Fibroblast of gingiva (primary cell): ENCODE measurements at regions not wholly inside any gene's neighbourhood (a gene's known extent, or its start where the extent isn't known, plus 50 kb on each side); places are given as distances from the start of the nearest gene placed in this dataset.

Source experiments
- DNase-seq: peaks from one replicate; pipeline ENCODE4 v3.0.0-alpha.2; 2011; ENCODE audit warnings: low read depth

- no peak for DNase-seq
These were observed 1485.9 kb downstream of the PLA2G4A start for GRCh38 chr1:188314557-188315137.

- no peak for DNase-seq
These were observed 1489.1 kb downstream of the PLA2G4A start for GRCh38 chr1:188317894-188318293.

- DNase-seq, result no peak
These were observed 1496.5 kb downstream of the PLA2G4A start for GRCh38 chr1:188325211-188325610.

- no peak for DNase-seq
These were observed 1515.2 kb downstream of the PLA2G4A start for GRCh38 chr1:188343914-188344313.

GRCh38 chr1:188350104-188350503, 1521.4 kb downstream of the PLA2G4A start:
- DNase-seq, result no peak

- DNase-seq, result no peak
These were observed 1526.3 kb downstream of the PLA2G4A start for GRCh38 chr1:188355082-188355481.

GRCh38 chr1:188355847-188356246, 1527.1 kb downstream of the PLA2G4A start:
- DNase-seq, result no peak

GRCh38 chr1:188359315-188359714, 1530.6 kb downstream of the PLA2G4A start:
- no peak for DNase-seq

GRCh38 chr1:188363943-188364342, 1535.2 kb downstream of the PLA2G4A start:
- no peak for DNase-seq

- DNase-seq, result no peak
These were observed 1536.2 kb downstream of the PLA2G4A start for GRCh38 chr1:188364927-188365449.

GRCh38 chr1:188365874-188366273, 1537.1 kb downstream of the PLA2G4A start:
- no peak for DNase-seq

- no peak for DNase-seq
These were observed 1538.9 kb downstream of the PLA2G4A start for GRCh38 chr1:188367661-188368060.

- no peak for DNase-seq
These were observed 1542.6 kb downstream of the PLA2G4A start for GRCh38 chr1:188371295-188371806.

- DNase-seq, result no peak
These were observed 1544.1 kb downstream of the PLA2G4A start for GRCh38 chr1:188372821-188373220.

GRCh38 chr1:188382851-188383250, 1554.1 kb downstream of the PLA2G4A start:
- no peak for DNase-seq

GRCh38 chr1:188386161-188386560, 1557.4 kb downstream of the PLA2G4A start:
- no peak for DNase-seq

GRCh38 chr1:188386666-188387065, 1557.9 kb downstream of the PLA2G4A start:
- DNase-seq, result no peak

- no peak for DNase-seq
These were observed 1565.9 kb downstream of the PLA2G4A start for GRCh38 chr1:188394677-188395076.

GRCh38 chr1:188397521-188397920, 1568.8 kb downstream of the PLA2G4A start:
- DNase-seq, result no peak

- DNase-seq, result no peak
These were observed 1574.2 kb downstream of the PLA2G4A start for GRCh38 chr1:188402986-188403385.

- no peak for DNase-seq
These were observed 1577.9 kb downstream of the PLA2G4A start for GRCh38 chr1:188406636-188407035.

GRCh38 chr1:188420177-188420576, 1591.4 kb downstream of the PLA2G4A start:
- no peak for DNase-seq

GRCh38 chr1:188423073-188423472, 1594.3 kb downstream of the PLA2G4A start:
- DNase-seq, result no peak

GRCh38 chr1:188424176-188424575, 1595.4 kb downstream of the PLA2G4A start:
- no peak for DNase-seq
